ENCODE measurements at regions not wholly inside any gene's neighbourhood (a gene's known extent, or its start where the extent isn't known, plus 50 kb on each side); places are given as distances from the start of the nearest gene placed in this dataset.
A peak's percentile ranks its signal among the peaks of the same experiment; 100 is the strongest.
"Not testable (repeated sequence)": the region's sequence is repeated elsewhere in the genome, so short reads cannot be mapped to it uniquely, and the experiment has no call there.

DNA sequence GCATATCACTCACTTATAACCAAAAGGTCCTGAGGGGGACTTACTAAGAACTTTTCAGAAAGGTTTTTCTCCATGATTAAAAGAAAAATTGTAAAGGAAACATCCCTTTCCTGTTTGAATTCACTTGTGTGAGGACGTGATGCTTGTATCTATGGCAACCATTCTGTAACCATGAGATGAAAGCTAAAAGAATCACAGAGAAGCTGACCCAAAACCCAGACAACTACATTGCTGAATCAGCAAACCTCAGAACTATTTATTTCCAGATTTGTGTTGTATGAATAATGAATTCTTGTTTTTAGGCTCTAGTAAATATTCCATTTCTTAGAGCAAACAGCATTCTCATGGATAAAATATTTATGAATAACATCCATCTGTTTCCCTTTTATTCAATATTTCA, 91.2 kb downstream of the RCHY1 start:
- H3K27ac ChIP-seq (ENCODE audit: low read depth, low read length): no peak overlapping the region
- H3K36me3 ChIP-seq (ENCODE audit: control insufficient read depth, insufficient read depth, low read length): no peaks in the 10 kb centered on the region
- no peaks in the 10 kb centered on the region for H3K27me3 ChIP-seq (ENCODE audit: control insufficient read depth, insufficient read depth, low read length)
- no peak overlapping the region for H3K4me3 ChIP-seq (ENCODE audit: low read depth, low read length)
- DNase-seq (ENCODE audit: low read depth in 4 of 6, low spot score in 6 of 6): peak in 1 of 6 donors; percentile 8
- no peaks in the 10 kb centered on the region for H3K4me1 ChIP-seq (ENCODE audit: control insufficient read depth, insufficient read depth, low read length)
- no CpG with 5 or more reads among the region's 1 CpG for WGBS (ENCODE audit: insufficient coverage)
- H3K9me3 ChIP-seq (ENCODE audit: control insufficient read depth, insufficient read depth, low read length): no peaks in the 10 kb centered on the region

DNA sequence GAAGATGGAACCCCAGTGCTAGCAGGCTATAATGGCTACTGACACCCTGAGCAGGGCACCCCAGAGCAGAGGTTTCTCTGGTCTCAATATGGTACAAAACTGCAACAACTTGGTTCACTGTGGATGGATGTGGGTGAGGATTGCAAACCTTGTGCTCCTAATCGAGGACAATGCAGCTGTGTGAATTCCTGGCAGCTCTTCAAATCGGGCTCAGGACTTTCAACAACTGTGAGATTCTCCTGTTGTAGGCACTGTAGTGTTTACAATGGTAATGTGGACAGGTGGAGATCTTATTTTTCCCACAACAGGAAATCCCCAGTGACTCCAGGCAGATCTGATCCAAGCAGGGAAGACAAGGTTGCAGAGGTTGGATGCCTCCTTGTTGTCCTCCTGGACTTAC, 101.5 kb downstream of the RCHY1 start:
- H3K4me3 ChIP-seq (ENCODE audit: low read depth, low read length): no peak overlapping the region
- H3K4me1 ChIP-seq (ENCODE audit: control insufficient read depth, insufficient read depth, low read length): no peaks in the 10 kb centered on the region
- WGBS (ENCODE audit: insufficient coverage): no CpG with 5 or more reads among the region's 2 CpGs
- H3K27me3 ChIP-seq (ENCODE audit: control insufficient read depth, insufficient read depth, low read length): no peaks in the 10 kb centered on the region
- H3K36me3 ChIP-seq (ENCODE audit: control insufficient read depth, insufficient read depth, low read length): no peaks in the 10 kb centered on the region
- no peaks in the 10 kb centered on the region for H3K9me3 ChIP-seq (ENCODE audit: control insufficient read depth, insufficient read depth, low read length)
- DNase-seq (ENCODE audit: low read depth in 4 of 6, low spot score in 6 of 6): no peak
- no peak overlapping the region for H3K27ac ChIP-seq (ENCODE audit: low read depth, low read length)

DNA sequence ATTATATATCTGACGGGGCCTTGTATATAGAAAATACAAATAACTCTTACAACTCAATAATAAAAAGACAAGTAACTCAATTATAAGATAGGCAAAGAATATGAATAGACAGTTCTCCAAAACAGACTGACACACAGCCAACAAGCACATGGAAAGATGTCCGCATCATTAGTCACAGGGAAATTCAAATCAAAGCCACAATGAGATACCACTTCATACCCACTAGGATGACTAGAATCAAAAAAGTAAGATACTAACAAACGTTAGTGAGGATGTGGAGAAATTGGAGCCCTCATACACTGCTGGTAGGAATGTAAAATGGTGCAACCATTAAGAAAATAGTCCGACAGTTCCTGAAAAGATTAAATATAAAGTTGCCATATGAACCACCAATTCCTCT, 115.7 kb downstream of the RCHY1 start:
- DNase-seq (ENCODE audit: low read depth in 4 of 6, low spot score in 6 of 6): no peak
- Histone ChIP-seq H3K4me3 (ENCODE audit: low read depth, low read length) (no peak overlapping the region), H3K27ac (ENCODE audit: low read depth, low read length) (no peak overlapping the region), H3K4me1 (ENCODE audit: control insufficient read depth, insufficient read depth, low read length) (no peaks in the 10 kb centered on the region), H3K27me3 (ENCODE audit: control insufficient read depth, insufficient read depth, low read length) (no peaks in the 10 kb centered on the region), H3K9me3 (ENCODE audit: control insufficient read depth, insufficient read depth, low read length) (no peaks in the 10 kb centered on the region), H3K36me3 (ENCODE audit: control insufficient read depth, insufficient read depth, low read length) (no peaks in the 10 kb centered on the region)
- no CpG with 5 or more reads among the region's 4 CpGs for WGBS (ENCODE audit: insufficient coverage)

DNA sequence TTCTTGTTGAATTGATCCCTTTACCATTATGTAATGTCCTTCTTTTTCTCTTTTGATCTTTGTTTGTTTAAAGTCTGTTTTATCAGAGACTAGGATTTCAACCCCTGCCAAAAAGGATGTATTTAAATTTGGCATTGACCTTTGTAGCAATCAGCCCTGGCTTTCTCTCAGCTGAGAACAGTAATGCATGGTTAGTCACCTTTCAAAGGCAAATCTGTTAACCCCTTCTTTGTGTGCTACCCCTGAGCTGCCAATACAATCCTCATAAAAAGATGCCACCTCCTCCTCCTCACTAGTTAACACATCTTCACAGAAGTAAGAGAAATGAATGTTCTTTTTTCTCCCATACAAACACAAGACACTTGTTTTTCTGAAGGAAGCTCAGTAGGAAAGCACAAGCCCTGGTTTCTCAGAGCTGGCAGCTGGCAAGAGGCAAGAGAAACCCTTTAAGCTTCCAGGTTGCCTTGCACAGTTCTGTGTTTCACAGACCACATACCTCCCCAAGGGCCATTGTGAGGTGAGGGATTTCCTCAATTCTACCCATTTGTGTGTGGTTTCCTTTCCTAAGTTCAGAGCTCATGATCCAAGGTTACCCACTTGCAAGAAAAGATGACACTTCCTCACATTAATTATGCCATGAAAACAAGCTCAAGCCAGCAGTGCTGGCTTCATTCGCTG, 122.6 kb downstream of the RCHY1 start:
- Histone ChIP-seq H3K4me1 (ENCODE audit: control insufficient read depth, insufficient read depth, low read length) (no peaks in the 10 kb centered on the region), H3K9me3 (ENCODE audit: control insufficient read depth, insufficient read depth, low read length) (no peaks in the 10 kb centered on the region), H3K36me3 (ENCODE audit: control insufficient read depth, insufficient read depth, low read length) (no peaks in the 10 kb centered on the region), H3K4me3 (ENCODE audit: low read depth, low read length) (no peak overlapping the region), H3K27ac (ENCODE audit: low read depth, low read length) (no peak overlapping the region), H3K27me3 (ENCODE audit: control insufficient read depth, insufficient read depth, low read length) (no peaks in the 10 kb centered on the region)
- DNase-seq (ENCODE audit: low read depth in 4 of 6, low spot score in 6 of 6): no peak
- WGBS (ENCODE audit: insufficient coverage): 78% methylated on average over 1 of the region's 1 CpG

- not testable (repeated sequence) for H3K27me3 ChIP-seq (ENCODE audit: control insufficient read depth, insufficient read depth, low read length); H3K9me3 ChIP-seq (ENCODE audit: control insufficient read depth, insufficient read depth, low read length); H3K4me1 ChIP-seq (ENCODE audit: control insufficient read depth, insufficient read depth, low read length); H3K4me3 ChIP-seq (ENCODE audit: low read depth, low read length); H3K27ac ChIP-seq (ENCODE audit: low read depth, low read length); H3K36me3 ChIP-seq (ENCODE audit: control insufficient read depth, insufficient read depth, low read length); DNase-seq (ENCODE audit: low read depth in 4 of 6, low spot score in 6 of 6)
- 93% methylated on average over 6 of the region's 12 CpGs for WGBS (ENCODE audit: insufficient coverage)
Observed at GRCh38 chr4:75386426-75386825, 127.8 kb downstream of the RCHY1 start.

GRCh38 chr4:75385106-75385505, 129.1 kb downstream of the RCHY1 start:
- no peak overlapping the region for H3K27ac ChIP-seq (ENCODE audit: low read depth, low read length)
- no peaks in the 10 kb centered on the region for H3K4me1 ChIP-seq (ENCODE audit: control insufficient read depth, insufficient read depth, low read length)
- no peaks in the 10 kb centered on the region for H3K9me3 ChIP-seq (ENCODE audit: control insufficient read depth, insufficient read depth, low read length)
- no peaks in the 10 kb centered on the region for H3K27me3 ChIP-seq (ENCODE audit: control insufficient read depth, insufficient read depth, low read length)
- no peak overlapping the region for H3K4me3 ChIP-seq (ENCODE audit: low read depth, low read length)
- WGBS (ENCODE audit: insufficient coverage): no CpG with 5 or more reads among the region's 1 CpG
- no peak for DNase-seq (ENCODE audit: low read depth in 4 of 6, low spot score in 6 of 6)
- H3K36me3 ChIP-seq (ENCODE audit: control insufficient read depth, insufficient read depth, low read length): no peaks in the 10 kb centered on the region

DNA sequence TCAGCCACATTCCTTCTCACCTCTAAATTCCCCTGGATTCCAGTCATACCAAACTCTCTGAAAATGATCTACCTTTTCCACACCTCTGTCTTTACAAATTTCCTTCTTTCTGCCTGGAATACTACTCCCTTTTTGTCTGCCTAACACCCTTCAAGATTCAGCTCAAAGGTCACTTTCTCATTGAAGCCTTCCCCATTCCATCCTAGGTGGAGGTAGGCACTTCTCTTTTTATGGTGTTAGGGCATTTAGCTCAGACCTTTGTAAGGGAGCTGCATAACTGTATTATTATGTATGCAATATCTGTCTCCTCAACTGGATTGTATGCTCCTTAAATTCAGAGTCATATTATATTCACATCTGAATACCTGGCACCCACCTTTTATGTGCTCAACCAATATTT, 137.7 kb downstream of the RCHY1 start:
- no peak overlapping the region for H3K27ac ChIP-seq (ENCODE audit: low read depth, low read length)
- no peaks in the 10 kb centered on the region for H3K4me1 ChIP-seq (ENCODE audit: control insufficient read depth, insufficient read depth, low read length)
- no peaks in the 10 kb centered on the region for H3K36me3 ChIP-seq (ENCODE audit: control insufficient read depth, insufficient read depth, low read length)
- no peak for DNase-seq (ENCODE audit: low read depth in 4 of 6, low spot score in 6 of 6)
- no peaks in the 10 kb centered on the region for H3K27me3 ChIP-seq (ENCODE audit: control insufficient read depth, insufficient read depth, low read length)
- H3K9me3 ChIP-seq (ENCODE audit: control insufficient read depth, insufficient read depth, low read length): no peaks in the 10 kb centered on the region
- H3K4me3 ChIP-seq (ENCODE audit: low read depth, low read length): no peak overlapping the region

GRCh38 chr4:75371915-75372314, 142.3 kb downstream of the RCHY1 start:
- 73% methylated on average over 1 of the region's 2 CpGs for WGBS (ENCODE audit: insufficient coverage)
- no peaks in the 10 kb centered on the region for H3K9me3 ChIP-seq (ENCODE audit: control insufficient read depth, insufficient read depth, low read length)
- peak in 1 of 6 donors; percentile 40 for DNase-seq (ENCODE audit: low read depth in 4 of 6, low spot score in 6 of 6)
- H3K27me3 ChIP-seq (ENCODE audit: control insufficient read depth, insufficient read depth, low read length): no peaks in the 10 kb centered on the region
- H3K4me1 ChIP-seq (ENCODE audit: control insufficient read depth, insufficient read depth, low read length): no peaks in the 10 kb centered on the region
- no peak overlapping the region for H3K4me3 ChIP-seq (ENCODE audit: low read depth, low read length)
- no peak overlapping the region for H3K27ac ChIP-seq (ENCODE audit: low read depth, low read length)
- H3K36me3 ChIP-seq (ENCODE audit: control insufficient read depth, insufficient read depth, low read length): no peaks in the 10 kb centered on the region

DNA sequence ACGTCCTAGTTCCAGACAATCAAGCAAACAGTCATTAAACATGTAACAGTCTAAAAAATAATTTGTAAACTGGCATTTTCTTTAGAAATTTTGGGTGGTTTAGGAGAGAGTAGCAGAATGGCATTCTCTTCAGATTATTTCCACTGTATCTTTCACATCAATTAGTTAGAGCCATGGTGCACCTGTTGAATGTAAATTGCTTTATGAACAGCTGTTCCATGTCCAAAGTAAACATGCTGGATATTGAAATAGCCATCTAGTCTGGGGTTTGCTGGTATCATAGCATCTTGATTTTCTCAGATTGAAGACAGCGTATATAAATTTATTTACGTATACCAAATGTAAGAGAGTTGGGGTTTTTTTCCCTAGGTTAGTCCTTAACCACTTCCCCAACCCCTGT, 143.6 kb downstream of the RCHY1 start:
- H3K9me3 ChIP-seq (ENCODE audit: control insufficient read depth, insufficient read depth, low read length): no peaks in the 10 kb centered on the region
- DNase-seq (ENCODE audit: low read depth in 4 of 6, low spot score in 6 of 6): no peak
- H3K27me3 ChIP-seq (ENCODE audit: control insufficient read depth, insufficient read depth, low read length): no peaks in the 10 kb centered on the region
- WGBS (ENCODE audit: insufficient coverage): no CpG with 5 or more reads among the region's 3 CpGs
- no peak overlapping the region for H3K4me3 ChIP-seq (ENCODE audit: low read depth, low read length)
- no peaks in the 10 kb centered on the region for H3K36me3 ChIP-seq (ENCODE audit: control insufficient read depth, insufficient read depth, low read length)
- no peak overlapping the region for H3K27ac ChIP-seq (ENCODE audit: low read depth, low read length)
- H3K4me1 ChIP-seq (ENCODE audit: control insufficient read depth, insufficient read depth, low read length): no peaks in the 10 kb centered on the region

GRCh38 chr4:75345423-75345822, 168.8 kb downstream of the RCHY1 start:
- DNase-seq (ENCODE audit: low read depth in 4 of 6, low spot score in 6 of 6): peak in 1 of 6 donors; percentile 74
- Histone ChIP-seq H3K4me1 (ENCODE audit: control insufficient read depth, insufficient read depth, low read length) (no peaks in the 10 kb centered on the region), H3K36me3 (ENCODE audit: control insufficient read depth, insufficient read depth, low read length) (no peaks in the 10 kb centered on the region), H3K4me3 (ENCODE audit: low read depth, low read length) (no peak overlapping the region), H3K27ac (ENCODE audit: low read depth, low read length) (no peak overlapping the region), H3K9me3 (ENCODE audit: control insufficient read depth, insufficient read depth, low read length) (no peaks in the 10 kb centered on the region), H3K27me3 (ENCODE audit: control insufficient read depth, insufficient read depth, low read length) (no peaks in the 10 kb centered on the region)
- WGBS (ENCODE audit: insufficient coverage): no CpG with 5 or more reads among the region's 2 CpGs
